Stomach (tissue), 4 donors: ENCODE measurements at regions not wholly inside any gene's neighbourhood (a gene's known extent, or its start where the extent isn't known, plus 50 kb on each side); places are given as distances from the start of the nearest gene placed in this dataset.

Experiments used
- CTCF ChIP-seq, 7 experiments: fragments of 450-650 bp in 4 of 7; fragments of 200-600 bp in 3 of 7; sonication (generic) in 3 of 7; IDR thresholded peaks; one replicate each; pipeline ENCODE4 v1.5.1; 2016 to 2019; ENCODE audit warnings: antibody characterized with exemption in 7 of 7, control low read depth in 2 of 7, mild to moderate bottlenecking in 1 of 7
- POLR2A ChIP-seq, 4 donors: fragments of 450-650 bp; IDR thresholded peaks; one replicate each; pipeline ENCODE4 v1.6.1; 2016; ENCODE audit warnings: antibody characterized with exemption in 4 of 4, control low read depth in 2 of 4, mild to moderate bottlenecking in 1 of 4, moderate library complexity in 1 of 4
- POLR2AphosphoS5 ChIP-seq, 3 donors: sonication (generic); formaldehyde crosslinking; IDR thresholded peaks; one replicate each; pipeline ENCODE4 v1.6.1; 2016; ENCODE audit warnings: antibody characterized with exemption in 3 of 3

GRCh38 chr7:156450473-156450872, 190.1 kb upstream of the RNF32 start:
- TF ChIP-seq CTCF (IDR thresholded peaks at IDR 0.05): no peak
- no peak for TF ChIP-seq POLR2AphosphoS5 (IDR thresholded peaks at IDR 0.05)
- no peak for TF ChIP-seq POLR2A (IDR thresholded peaks at IDR 0.05)
